OCI-LY7 (cell line): ENCODE measurements at regions not wholly inside any gene's neighbourhood (a gene's known extent, or its start where the extent isn't known, plus 50 kb on each side); places are given as distances from the start of the nearest gene placed in this dataset.

Experiments
- BruUV-seq: library from RNA; stranded (reverse); fragments of 400-500 nt; replicated peaks from 2 replicates; lab custom pipeline; 2021; lab: Mats Ljungman, UMichigan
- CTCF ChIA-PET: fragments of 300-600 bp; sonication (Branson Sonifier 250); formaldehyde crosslinking; loops from one replicate; lab custom pipeline; 2022; ENCODE audit warnings: antibody characterized with exemption; ENCODE audit not compliant: unreplicated experiment; lab: Charles Lee
- POLR2A ChIA-PET: fragments of 300-600 bp; sonication (Branson Sonifier 250); formaldehyde crosslinking; loops from one replicate; lab custom pipeline; 2022; ENCODE audit warnings: antibody characterized with exemption; lab: Charles Lee
- DNase-seq: peaks from one replicate; pipeline ENCODE4 v3.0.0-alpha.2; 2015; ENCODE audit warnings: low spot score
- H2AFZ ChIP-seq: fragments of 200-600 bp; sonication (generic), shearing (Covaris generic); 2 replicates; pipeline ENCODE4 v1.6.1; 2014; ENCODE audit warnings: mild to moderate bottlenecking, antibody characterized with exemption, low read length, moderate library complexity
- H3K27ac ChIP-seq: fragments of 200-600 bp; sonication (generic); 2 replicates; pipeline ENCODE4 v1.5.1; 2014; ENCODE audit warnings: mixed run types, low read depth, mild to moderate bottlenecking, moderate library complexity, low read length, inconsistent platforms; ENCODE audit not compliant: poor library complexity, severe bottlenecking
- H3K36me3 ChIP-seq: fragments of 200-600 bp; sonication (generic); 2 replicates; pipeline ENCODE4 v1.6.1; 2014; ENCODE audit warnings: mild to moderate bottlenecking, antibody characterized with exemption, low read length, moderate library complexity, mixed read lengths; ENCODE audit not compliant: insufficient read depth
- H3K4me1 ChIP-seq: fragments of 200-600 bp; sonication (generic); 2 replicates; pipeline ENCODE4 v1.5.1; 2014; ENCODE audit warnings: mild to moderate bottlenecking, low read length; ENCODE audit not compliant: insufficient read depth, poor library complexity, severe bottlenecking
- H3K4me2 ChIP-seq: fragments of 200-600 bp; sonication (generic); 2 replicates; pipeline ENCODE4 v1.6.1; 2014; ENCODE audit warnings: mild to moderate bottlenecking, low read length
- H3K4me3 ChIP-seq: fragments of 200-600 bp; sonication (generic); 2 replicates; pipeline ENCODE4 v1.5.1; 2014; ENCODE audit warnings: mild to moderate bottlenecking, low read depth, low read length; ENCODE audit not compliant: poor library complexity, severe bottlenecking
- H3K79me2 ChIP-seq: fragments of 200-600 bp; sonication (generic); 2 replicates; pipeline ENCODE4 v1.6.1; 2016; ENCODE audit warnings: low read depth, mild to moderate bottlenecking, low read length, moderate library complexity, mixed read lengths; ENCODE audit not compliant: insufficient read depth
- H3K9me2 ChIP-seq: fragments of 200-600 bp; sonication (generic); 2 replicates; pipeline ENCODE4 v1.6.1; 2016; ENCODE audit warnings: mild to moderate bottlenecking, low read length, mixed read lengths; ENCODE audit not compliant: insufficient read depth
- H3K9me3 ChIP-seq: fragments of 200-600 bp; sonication (generic); 2 replicates; pipeline ENCODE4 v1.6.1; 2014; ENCODE audit warnings: mild to moderate bottlenecking, mixed run types, low read length, mixed read lengths
- H4K20me1 ChIP-seq: fragments of 200-600 bp; sonication (generic); 2 replicates; pipeline ENCODE4 v1.6.1; 2014; ENCODE audit warnings: mild to moderate bottlenecking, antibody characterized with exemption, low read length, moderate library complexity, mixed read lengths; ENCODE audit not compliant: insufficient read depth
- EZH2phosphoT487 ChIP-seq: fragments of 200-600 bp; sonication (generic); IDR thresholded peaks from 2 replicates; pipeline ENCODE4 v1.6.1; 2018; ENCODE audit warnings: low read depth, borderline replicate concordance, mild to moderate bottlenecking, mixed run types, antibody characterized with exemption, low read length, moderate library complexity, mixed read lengths
- intact Hi-C: fragments of 100-400 bp; cut with micrococcal nuclease; formaldehyde crosslinking; loops from one replicate; pipeline ENCODE4 v1.10.0; 2022; ENCODE audit not compliant: unreplicated experiment
- TF ChIP-seq, protein P1 (sequence below): fragments of 200-600 bp; sonication (generic); conservative IDR thresholded peaks from 2 replicates; pipeline ENCODE4 v1.5.1; 2014; ENCODE audit warnings: mild to moderate bottlenecking, antibody characterized with exemption, low read length, moderate library complexity, mixed read lengths

DNA sequence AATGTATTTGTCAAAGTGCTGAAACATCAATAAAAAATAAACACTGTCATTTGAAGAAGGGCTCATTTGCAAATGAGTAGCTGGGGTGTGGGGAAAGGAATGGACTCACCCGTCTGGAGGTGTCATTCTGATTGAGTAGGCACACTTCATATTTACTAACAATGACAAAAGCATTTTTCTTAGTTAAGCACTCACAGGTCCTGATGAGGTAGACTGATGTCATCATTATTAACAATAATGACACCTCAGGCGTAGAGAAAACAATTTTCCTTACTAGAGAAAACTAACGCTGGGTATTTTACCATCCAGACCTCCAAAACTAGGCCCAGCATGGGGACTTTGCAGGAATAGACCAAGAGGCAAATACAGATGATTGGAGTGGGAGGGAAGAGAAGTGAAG lies 76.0 kb downstream of the UNC5CL start:
- no peaks in the 10 kb centered on the region for H4K20me1 ChIP-seq
- CTCF ChIA-PET: no interaction called here
- DNase-seq: no peak
- H3K4me3 ChIP-seq: no peak overlapping the region
- no peaks in the 10 kb centered on the region for H3K9me3 ChIP-seq
- no peak overlapping the region for H3K4me2 ChIP-seq
- no peaks in the 10 kb centered on the region for H3K4me1 ChIP-seq
- H2AFZ ChIP-seq: no peak overlapping the region
- H3K79me2 ChIP-seq: no peaks in the 10 kb centered on the region
- H3K36me3 ChIP-seq: no peaks in the 10 kb centered on the region
- POLR2A ChIA-PET: no interaction called here
- no TSS peak for BruUV-seq
- H3K9me2 ChIP-seq: no peaks in the 10 kb centered on the region
- no peak for TF ChIP-seq EZH2phosphoT487
- TF ChIP-seq, protein P1, sequence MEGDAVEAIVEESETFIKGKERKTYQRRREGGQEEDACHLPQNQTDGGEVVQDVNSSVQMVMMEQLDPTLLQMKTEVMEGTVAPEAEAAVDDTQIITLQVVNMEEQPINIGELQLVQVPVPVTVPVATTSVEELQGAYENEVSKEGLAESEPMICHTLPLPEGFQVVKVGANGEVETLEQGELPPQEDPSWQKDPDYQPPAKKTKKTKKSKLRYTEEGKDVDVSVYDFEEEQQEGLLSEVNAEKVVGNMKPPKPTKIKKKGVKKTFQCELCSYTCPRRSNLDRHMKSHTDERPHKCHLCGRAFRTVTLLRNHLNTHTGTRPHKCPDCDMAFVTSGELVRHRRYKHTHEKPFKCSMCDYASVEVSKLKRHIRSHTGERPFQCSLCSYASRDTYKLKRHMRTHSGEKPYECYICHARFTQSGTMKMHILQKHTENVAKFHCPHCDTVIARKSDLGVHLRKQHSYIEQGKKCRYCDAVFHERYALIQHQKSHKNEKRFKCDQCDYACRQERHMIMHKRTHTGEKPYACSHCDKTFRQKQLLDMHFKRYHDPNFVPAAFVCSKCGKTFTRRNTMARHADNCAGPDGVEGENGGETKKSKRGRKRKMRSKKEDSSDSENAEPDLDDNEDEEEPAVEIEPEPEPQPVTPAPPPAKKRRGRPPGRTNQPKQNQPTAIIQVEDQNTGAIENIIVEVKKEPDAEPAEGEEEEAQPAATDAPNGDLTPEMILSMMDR: no peak
- intact Hi-C loops: no loop called here
- H3K27ac ChIP-seq: no peak overlapping the region

DNA sequence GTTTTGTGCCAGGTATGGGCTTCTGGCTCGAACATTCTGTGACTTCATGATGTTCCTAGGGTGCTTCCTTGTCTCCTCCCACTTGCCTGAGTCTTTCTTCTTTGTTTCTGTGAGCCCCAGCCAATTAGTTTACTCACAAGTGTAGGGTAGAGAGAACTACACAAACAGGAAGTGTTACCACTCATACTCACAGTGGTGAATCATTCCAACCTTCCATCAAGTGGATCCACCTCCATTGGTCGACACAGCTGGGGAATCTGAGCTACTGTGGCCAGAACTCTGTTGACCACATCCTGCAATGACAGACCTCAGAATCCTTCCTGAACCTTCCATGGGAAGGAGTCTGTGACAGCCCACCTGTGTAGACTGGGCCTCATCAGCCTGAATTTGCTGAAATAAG lies 76.8 kb downstream of the UNC5CL start:
- Histone ChIP-seq H3K4me2 (no peak overlapping the region), H3K4me3 (no peak overlapping the region), H4K20me1 (no peaks in the 10 kb centered on the region), H3K79me2 (no peaks in the 10 kb centered on the region), H3K27ac (no peak overlapping the region), H3K9me2 (no peaks in the 10 kb centered on the region), H2AFZ (no peak overlapping the region), H3K9me3 (no peaks in the 10 kb centered on the region), H3K36me3 (no peaks in the 10 kb centered on the region), H3K4me1 (no peaks in the 10 kb centered on the region)
- BruUV-seq: no TSS peak
- TF ChIP-seq, protein P1: no peak
- no peak for TF ChIP-seq EZH2phosphoT487
- intact Hi-C loops: no loop called here
- ChIA-PET POLR2A (no interaction called here), CTCF (no interaction called here)
- no peak for DNase-seq

DNA sequence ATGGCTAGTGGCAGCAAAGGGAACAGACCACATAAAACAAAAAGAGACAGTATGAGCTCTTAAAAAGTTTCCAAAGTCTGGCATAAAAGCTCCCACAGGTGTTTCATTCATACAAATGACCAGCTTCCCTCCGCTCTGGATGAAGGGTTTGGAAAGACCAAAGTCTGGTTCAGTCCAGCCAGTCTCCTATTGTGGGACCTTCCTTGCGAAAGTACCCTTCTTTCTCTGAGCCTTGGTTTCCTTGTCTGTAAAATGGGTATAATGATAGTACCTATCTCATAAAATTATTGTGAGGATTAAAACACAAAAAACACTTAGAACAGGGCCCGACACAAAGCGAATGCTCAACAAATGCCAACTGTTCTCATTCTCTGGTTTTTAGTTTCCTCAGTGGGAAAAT lies 77.2 kb downstream of the UNC5CL start:
- Histone ChIP-seq H3K4me2 (no peak overlapping the region), H3K79me2 (no peaks in the 10 kb centered on the region), H4K20me1 (no peaks in the 10 kb centered on the region), H3K9me3 (no peaks in the 10 kb centered on the region), H3K36me3 (no peaks in the 10 kb centered on the region), H3K27ac (no peak overlapping the region), H3K4me3 (no peak overlapping the region), H2AFZ (no peak overlapping the region), H3K9me2 (no peaks in the 10 kb centered on the region), H3K4me1 (no peaks in the 10 kb centered on the region)
- intact Hi-C loops: no loop called here
- ChIA-PET POLR2A (no interaction called here), CTCF (no interaction called here)
- no peak for DNase-seq
- TF ChIP-seq EZH2phosphoT487: no peak
- TF ChIP-seq, protein P1: no peak
- no TSS peak for BruUV-seq
